ENCODE measurements at regions not wholly inside any gene's neighbourhood (a gene's known extent, or its start where the extent isn't known, plus 50 kb on each side); places are given as distances from the start of the nearest gene placed in this dataset.

DNA sequence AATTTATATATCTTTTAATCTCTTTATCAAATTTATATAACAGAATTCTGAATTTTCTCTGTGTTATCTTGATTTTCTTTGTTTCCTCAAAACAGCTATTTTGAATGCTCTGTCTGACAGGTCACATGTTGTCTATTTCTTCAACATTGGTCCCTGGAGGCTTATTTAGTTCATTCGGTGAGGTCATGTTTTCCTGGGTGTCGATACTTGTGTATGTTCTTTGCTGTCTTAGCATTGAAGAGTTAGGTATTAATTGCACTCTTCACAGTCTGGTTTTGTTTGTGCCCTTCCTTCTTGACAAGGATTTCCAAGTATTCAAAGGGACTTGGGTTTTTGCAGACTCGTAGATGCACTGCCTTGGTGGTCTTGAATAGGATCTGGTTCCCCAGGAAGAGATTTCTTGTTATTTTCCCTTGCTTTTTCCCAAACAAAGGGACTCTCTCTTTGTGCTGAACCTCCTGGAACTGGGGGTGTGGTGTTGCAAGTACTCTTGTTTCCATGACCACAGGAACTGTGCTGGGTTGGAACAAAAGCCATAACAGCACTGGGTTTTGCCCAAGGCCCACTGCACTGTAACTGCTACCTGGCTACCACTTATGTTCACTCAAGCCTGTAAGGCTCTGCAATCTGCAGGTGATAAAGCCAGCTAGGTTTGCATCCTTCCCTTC lies 1483.0 kb downstream of the CDH8 start:
- DNase-seq (ENCODE audit: low read depth): no peak
- H3K4me3 ChIP-seq (ENCODE audit: low read depth, low read length): no peak overlapping the region
- TF ChIP-seq, protein P1, sequence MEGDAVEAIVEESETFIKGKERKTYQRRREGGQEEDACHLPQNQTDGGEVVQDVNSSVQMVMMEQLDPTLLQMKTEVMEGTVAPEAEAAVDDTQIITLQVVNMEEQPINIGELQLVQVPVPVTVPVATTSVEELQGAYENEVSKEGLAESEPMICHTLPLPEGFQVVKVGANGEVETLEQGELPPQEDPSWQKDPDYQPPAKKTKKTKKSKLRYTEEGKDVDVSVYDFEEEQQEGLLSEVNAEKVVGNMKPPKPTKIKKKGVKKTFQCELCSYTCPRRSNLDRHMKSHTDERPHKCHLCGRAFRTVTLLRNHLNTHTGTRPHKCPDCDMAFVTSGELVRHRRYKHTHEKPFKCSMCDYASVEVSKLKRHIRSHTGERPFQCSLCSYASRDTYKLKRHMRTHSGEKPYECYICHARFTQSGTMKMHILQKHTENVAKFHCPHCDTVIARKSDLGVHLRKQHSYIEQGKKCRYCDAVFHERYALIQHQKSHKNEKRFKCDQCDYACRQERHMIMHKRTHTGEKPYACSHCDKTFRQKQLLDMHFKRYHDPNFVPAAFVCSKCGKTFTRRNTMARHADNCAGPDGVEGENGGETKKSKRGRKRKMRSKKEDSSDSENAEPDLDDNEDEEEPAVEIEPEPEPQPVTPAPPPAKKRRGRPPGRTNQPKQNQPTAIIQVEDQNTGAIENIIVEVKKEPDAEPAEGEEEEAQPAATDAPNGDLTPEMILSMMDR (IDR thresholded peaks at IDR 0.05; ENCODE audit: insufficient read depth, low read length): no peak

DNA sequence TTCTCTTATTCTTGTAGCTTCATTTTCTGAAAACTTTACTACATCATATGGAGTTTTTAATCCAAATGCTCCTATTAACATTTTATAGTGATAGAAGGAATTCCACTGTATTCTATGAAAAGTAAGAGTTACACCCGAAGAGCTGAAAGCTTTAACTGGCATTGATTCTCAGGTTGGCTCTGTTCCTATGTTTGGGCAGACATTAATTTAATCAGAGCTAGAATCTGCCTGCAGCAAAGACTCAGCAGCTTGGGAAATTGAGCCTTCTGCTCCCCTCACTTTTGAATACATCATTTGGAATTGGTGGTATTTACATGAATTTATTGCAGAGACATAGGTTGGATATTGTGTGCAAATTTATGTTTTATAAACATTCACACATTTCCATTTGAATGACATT lies 1494.7 kb downstream of the CDH8 start:
- no peak overlapping the region for H3K4me3 ChIP-seq (ENCODE audit: low read depth, low read length)
- TF ChIP-seq, protein P1 (IDR thresholded peaks at IDR 0.05; ENCODE audit: insufficient read depth, low read length): no peak
- DNase-seq (ENCODE audit: low read depth): no peak

DNA sequence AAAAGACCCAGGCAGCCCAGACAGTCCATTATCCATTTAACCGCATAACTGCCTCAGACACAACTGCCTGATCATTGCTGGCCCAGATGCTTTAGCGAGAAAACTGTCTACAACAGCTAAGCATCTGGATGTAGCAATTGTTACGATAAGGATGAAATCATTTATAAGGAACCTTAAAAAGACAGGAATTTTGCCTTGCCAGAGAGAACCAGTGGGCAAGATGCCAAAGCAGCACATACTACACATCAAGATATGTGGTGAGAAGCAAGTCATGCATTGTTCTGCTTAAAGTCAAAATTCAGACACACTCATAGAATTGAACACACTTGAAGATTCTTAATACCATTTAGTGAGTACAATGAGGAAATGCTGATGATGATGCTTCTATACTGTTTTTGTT lies 1525.3 kb downstream of the CDH8 start:
- no peak for DNase-seq (ENCODE audit: low read depth)
- no peak overlapping the region for H3K4me3 ChIP-seq (ENCODE audit: low read depth, low read length)
- TF ChIP-seq, protein P1 (IDR thresholded peaks at IDR 0.05; ENCODE audit: insufficient read depth, low read length): no peak

DNA sequence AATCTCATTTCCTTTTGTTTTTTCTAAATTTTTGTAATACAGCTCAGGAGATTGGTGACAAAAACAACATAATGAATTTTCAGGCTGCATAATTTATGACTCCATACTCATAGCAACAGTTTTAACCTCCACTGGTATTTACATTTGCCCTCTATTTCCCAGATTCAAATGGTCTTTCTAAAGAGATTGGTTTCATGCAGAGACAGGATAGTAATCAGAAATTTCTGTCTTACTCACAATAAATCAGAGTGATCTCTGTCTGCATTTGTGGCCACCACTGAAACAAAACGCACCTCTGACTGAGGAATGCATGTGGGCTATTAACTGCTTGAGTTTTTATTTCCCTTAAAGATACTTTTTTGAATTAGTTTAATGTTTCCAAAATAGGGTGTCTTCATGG lies 1526.0 kb downstream of the CDH8 start:
- TF ChIP-seq, protein P1 (IDR thresholded peaks at IDR 0.05; ENCODE audit: insufficient read depth, low read length): no peak
- DNase-seq (ENCODE audit: low read depth): no peak

DNA sequence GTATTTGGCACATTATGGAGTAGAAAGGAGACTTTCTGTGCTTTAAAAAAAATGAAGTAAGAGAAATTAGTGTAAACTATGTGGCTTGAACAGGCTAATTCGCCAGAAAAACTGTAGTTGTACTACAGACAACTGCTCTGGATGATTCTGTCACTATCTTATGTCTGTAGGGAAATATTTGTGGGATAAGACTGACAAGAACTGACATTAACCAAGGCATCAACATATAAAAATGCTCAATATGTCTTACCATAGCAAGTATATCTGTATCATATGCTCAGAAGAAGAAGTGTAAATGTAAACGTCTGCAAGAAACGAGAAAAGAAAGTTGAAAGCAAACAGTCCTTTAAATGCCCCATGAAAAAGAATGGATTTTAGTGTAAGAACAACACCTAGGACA lies 1545.0 kb downstream of the CDH8 start:
- H3K4me3 ChIP-seq (ENCODE audit: low read depth, low read length): no peak overlapping the region
- no peak for DNase-seq (ENCODE audit: low read depth)
- TF ChIP-seq, protein P1 (IDR thresholded peaks at IDR 0.05; ENCODE audit: insufficient read depth, low read length): no peak

More for the DNA sequence above, 1526.0 kb downstream of the CDH8 start:
- no peak overlapping the region for H3K4me3 ChIP-seq (ENCODE audit: low read depth, low read length)

DNA sequence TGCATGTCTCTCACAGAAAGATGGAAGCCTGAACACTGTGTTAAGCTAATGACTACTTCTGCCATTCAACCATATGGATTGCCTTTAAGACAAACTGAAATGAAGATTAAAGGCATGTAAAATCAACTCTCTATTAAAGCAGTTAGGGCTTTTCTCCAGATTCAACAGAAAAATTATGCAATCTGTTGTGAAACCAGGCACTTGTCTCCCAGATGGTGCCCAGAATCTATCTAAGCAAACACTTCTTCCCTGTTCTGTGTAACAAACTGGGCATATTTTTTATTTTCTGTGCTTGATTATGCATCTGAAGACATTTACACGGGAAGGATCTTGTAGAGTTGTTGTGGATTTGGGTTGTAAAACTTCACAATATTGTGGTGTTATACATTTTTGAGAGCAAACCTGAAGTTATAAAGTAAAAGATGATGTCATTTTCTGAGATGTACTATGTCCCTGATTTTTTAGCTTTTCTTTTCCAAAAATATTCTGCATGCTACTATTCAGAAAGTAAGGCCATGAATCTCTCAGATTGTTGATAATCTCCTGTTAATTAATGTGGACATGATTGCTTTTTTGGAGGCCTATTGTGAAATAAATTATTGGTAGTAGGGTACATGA lies 1550.3 kb downstream of the CDH8 start:
- no peak overlapping the region for H3K4me3 ChIP-seq (ENCODE audit: low read depth, low read length)
- TF ChIP-seq, protein P1 (IDR thresholded peaks at IDR 0.05; ENCODE audit: insufficient read depth, low read length): no peak
- no peak for DNase-seq (ENCODE audit: low read depth)
